Activated CD8-positive, alpha-beta memory T cell treated with anti-CD3 and anti-CD28 coated beads for 36 hours (primary cell): ENCODE measurements at regions not wholly inside any gene's neighbourhood (a gene's known extent, or its start where the extent isn't known, plus 50 kb on each side); places are given as distances from the start of the nearest gene placed in this dataset.
"Not testable (repeated sequence)": the region's sequence is repeated elsewhere in the genome, so short reads cannot be mapped to it uniquely, and the experiment has no call there.

Experiments used
- CTCF ChIA-PET: fragments of 350-600 bp; sonication (Branson Sonifier 250); formaldehyde crosslinking; loops from one replicate; lab custom pipeline; 2021; ENCODE audit warnings: antibody characterized with exemption; lab: Charles Lee
- POLR2A ChIA-PET: fragments of 350-600 bp; sonication (Branson Sonifier 250); formaldehyde crosslinking; loops from one replicate; lab custom pipeline; 2021; ENCODE audit warnings: antibody characterized with exemption; lab: Charles Lee

- POLR2A ChIA-PET = no interaction called here
- CTCF ChIA-PET = no interaction called here
Observed at GRCh38 chr10:125264091-125264490, 103.7 kb upstream of the CTBP2 start.

GRCh38 chr10:125263551-125263950, 103.2 kb upstream of the CTBP2 start:
- ChIA-PET CTCF (no interaction called here), POLR2A (no interaction called here)

DNA sequence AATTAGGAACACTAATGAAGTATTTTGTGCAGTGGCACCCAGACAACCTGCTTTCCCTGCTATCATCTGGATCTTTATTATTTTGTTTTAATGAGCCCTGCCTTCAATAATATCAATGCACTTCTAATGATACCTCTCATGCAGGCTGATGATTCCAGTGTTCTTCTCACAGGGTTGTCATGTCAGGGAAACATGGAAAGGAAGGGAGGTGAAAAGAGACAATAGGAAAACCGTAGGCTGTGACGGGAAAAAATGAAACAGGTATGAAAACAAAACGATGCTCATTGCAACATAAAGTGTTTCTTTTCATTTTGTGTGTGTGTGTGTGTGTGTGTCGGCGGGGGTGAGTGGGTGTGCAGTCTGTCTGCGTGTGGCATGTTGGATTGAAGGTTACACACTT, 102.6 kb upstream of the CTBP2 start:
- ChIA-PET POLR2A (no interaction called here), CTCF (no interaction called here)

DNA sequence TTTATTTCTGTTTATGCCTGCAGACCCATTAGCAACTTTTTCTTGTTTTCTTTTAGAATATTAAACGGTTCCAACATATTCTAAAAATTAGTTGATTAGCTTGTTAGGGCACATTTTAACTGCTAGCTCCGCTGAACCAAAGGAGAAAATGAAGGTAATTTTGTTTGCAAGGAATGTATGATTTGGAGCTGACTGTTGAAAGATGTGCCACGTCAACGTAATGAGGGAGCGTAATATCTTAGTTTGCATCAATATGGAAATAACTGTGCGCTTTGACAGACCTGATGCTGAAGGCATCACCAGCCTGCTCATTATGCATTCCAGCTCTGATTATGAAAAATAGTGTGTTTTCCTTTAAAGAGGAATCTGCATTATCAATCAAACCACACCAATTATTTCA, 102.0 kb upstream of the CTBP2 start:
- CTCF ChIA-PET = no interaction called here
- POLR2A ChIA-PET = no interaction called here

DNA sequence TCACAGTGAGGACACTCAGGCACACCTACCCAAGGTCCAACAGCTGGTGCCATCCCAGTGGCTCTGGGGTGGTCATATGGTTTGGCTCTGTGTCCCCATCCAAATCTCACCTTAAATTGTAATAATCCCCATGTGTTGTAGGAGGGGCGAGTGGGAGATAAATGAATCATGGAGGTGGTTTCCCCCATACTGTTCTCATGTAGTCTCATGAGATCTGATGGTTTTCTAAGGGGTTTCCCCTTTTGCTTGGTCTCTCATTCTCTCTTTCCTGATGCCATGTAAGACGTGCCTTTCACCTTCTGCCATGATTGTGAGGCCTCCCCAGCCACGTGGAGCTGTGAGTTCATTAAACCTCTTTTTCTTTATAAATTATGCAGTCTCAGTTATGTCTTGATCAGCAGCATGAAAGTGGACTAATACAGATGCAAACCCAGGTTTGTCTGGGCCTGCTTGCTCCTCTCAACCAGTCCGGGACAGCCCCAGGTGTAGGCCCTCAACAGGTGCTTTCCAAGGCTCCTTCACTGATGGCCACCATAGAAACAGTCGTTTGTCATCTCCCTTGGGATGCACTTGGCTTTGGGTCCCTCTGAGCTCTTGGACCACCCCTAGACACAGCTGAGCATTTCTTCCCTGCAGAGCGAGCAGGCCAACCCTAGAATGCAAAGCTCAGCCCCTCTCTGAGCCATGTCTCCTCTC, 101.3 kb upstream of the CTBP2 start:
- ChIA-PET POLR2A (no interaction called here), CTCF (no interaction called here)

DNA sequence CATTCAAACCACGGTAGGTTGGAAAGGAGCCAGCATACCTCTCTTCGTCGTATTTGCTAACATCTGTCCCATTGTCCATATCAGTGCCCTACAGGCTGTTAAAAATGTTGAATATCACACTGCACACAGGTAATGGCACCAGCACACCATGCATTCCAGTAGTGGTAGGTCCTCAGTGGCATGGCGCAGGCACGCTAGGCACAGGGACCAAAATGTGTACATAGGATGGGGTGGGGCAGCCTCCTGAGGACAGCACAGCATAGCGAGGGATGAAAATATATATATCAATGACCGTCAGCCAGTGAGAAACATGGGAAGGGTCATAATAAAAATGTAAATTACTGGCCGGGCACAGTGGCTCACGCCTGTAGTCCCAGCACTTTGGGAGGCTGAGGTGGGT, 99.9 kb upstream of the CTBP2 start:
- CTCF ChIA-PET = no interaction called here
- POLR2A ChIA-PET = no interaction called here

GRCh38 chr10:125259651-125260050, 99.3 kb upstream of the CTBP2 start:
- POLR2A ChIA-PET = no interaction called here
- CTCF ChIA-PET = no interaction called here

- ChIA-PET POLR2A (no interaction called here), CTCF (no interaction called here)
Observed at GRCh38 chr10:125258676-125259075, 98.3 kb upstream of the CTBP2 start.

- ChIA-PET POLR2A (no interaction called here), CTCF (no interaction called here)
Observed at GRCh38 chr10:125257521-125258108, 97.3 kb upstream of the CTBP2 start.

DNA sequence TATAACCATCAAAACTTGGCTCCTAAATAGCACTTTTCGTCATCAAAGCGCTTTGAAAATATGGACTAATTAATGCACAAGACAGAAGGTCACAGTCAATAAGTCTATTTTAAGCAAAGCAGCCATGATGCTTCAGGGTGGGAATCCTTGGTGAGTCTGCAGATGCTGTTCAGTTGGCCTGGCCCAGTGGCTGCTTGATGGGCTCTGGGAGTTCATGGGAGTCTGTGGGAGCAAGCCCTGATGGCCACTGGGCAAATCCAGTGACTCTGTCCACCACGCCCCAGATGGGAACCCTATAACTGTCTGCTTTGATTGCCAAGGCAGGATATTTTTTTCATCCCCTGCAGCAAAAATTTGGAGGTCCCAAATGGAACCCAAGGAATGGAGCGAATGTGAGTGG, 95.7 kb upstream of the CTBP2 start:
- CTCF ChIA-PET = no interaction called here
- POLR2A ChIA-PET = no interaction called here

- ChIA-PET CTCF (interaction anchor here (0.6 kb wide), 1 partner anchor 1882 kb away, joined by 4 read pairs; no protein-coding TSS in a partner anchor), POLR2A (no interaction called here)
Observed at GRCh38 chr10:125252937-125253336, 92.6 kb upstream of the CTBP2 start.

DNA sequence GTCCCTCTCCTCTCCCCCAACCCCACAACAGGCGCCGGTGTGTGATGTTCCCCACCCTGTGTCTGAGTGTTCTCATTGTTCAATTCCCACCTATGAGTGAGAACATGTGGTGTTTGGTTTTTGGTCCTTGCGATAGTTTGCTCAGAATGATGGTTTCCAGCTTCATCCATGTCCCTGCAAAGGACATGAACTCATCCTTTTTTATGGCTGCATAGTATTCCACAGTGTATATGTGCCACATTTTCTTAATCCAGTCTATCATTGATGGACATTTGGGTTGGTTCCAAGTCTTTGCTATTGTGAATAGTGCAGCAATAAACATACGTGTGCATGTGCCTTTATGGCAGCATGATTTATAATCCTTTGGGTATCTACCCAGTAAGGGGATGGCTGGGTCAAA, 90.5 kb upstream of the CTBP2 start:
- CTCF ChIA-PET = not testable (repeated sequence)

GRCh38 chr10:125249948-125250347, 89.6 kb upstream of the CTBP2 start:
- POLR2A ChIA-PET = no interaction called here
- CTCF ChIA-PET = interaction anchor here (0.7 kb wide), 2 partner anchors 1665 to 1671 kb away, joined by 4 read pairs; no protein-coding TSS in a partner anchor

More for the DNA sequence above, 90.5 kb upstream of the CTBP2 start:
- POLR2A ChIA-PET = not testable (repeated sequence)

DNA sequence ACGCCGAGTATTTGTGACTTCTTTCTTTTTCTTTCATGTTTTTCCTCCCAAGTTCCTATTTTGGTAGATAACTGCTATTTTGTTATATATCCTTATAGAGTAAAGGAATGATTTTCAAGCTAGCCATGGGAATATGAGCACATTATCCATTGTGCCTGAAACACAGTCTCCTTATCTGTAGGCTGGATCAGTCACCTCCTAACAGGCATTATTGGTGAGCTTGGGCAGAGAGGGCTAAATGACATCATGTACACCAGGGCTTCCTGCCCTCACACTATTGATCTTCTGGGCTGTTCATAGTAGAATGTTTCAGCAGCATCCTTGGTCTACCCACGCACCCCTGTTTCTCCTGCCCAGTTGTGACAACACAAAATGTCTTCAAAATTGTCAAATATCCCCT, 88.1 kb upstream of the CTBP2 start:
- ChIA-PET CTCF (no interaction called here), POLR2A (no interaction called here)

- CTCF ChIA-PET = no interaction called here
- POLR2A ChIA-PET = no interaction called here
Observed at GRCh38 chr10:125247576-125247975, 87.2 kb upstream of the CTBP2 start.

- ChIA-PET CTCF (no interaction called here), POLR2A (no interaction called here)
Observed at GRCh38 chr10:125243532-125244253, 83.3 kb upstream of the CTBP2 start.

DNA sequence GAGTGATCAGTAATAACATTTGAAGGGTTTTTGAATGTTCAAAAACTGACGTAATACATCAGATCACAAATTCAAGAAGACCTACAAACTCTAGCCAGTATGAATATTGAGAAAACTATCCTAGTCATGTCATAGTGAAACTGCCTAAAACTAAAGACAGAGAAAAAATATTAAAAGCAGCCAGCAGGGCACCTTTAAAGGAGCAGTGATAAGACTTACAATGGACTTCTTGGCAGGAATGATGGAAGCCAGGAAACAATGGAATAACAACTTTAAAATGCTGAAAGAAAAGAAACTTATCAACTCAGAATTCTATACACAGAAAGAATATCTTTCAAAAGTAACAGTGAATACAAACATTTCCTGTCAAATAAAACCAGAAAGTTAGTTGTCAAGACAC, 78.3 kb upstream of the CTBP2 start:
- ChIA-PET CTCF (no interaction called here), POLR2A (no interaction called here)

GRCh38 chr10:125236091-125236490, 75.7 kb upstream of the CTBP2 start:
- POLR2A ChIA-PET = no interaction called here
- CTCF ChIA-PET = no interaction called here

GRCh38 chr10:125235093-125236069, 75.0 kb upstream of the CTBP2 start:
- ChIA-PET POLR2A (no interaction called here), CTCF (no interaction called here)

GRCh38 chr10:125234576-125234975, 74.2 kb upstream of the CTBP2 start:
- POLR2A ChIA-PET, CTCF ChIA-PET: not testable (repeated sequence)
